HEK293T (cell line): ENCODE measurements at regions not wholly inside any gene's neighbourhood (a gene's known extent, or its start where the extent isn't known, plus 50 kb on each side); places are given as distances from the start of the nearest gene placed in this dataset.

Source experiments
- FOXM1 ChIP-seq: fragments of 450-650 bp; IDR thresholded peaks from 2 replicates; pipeline ENCODE4 v1.6.1; 2017; ENCODE audit warnings: mild to moderate bottlenecking, borderline replicate concordance
- SP1 ChIP-seq: fragments of 450-650 bp; IDR thresholded peaks from 2 replicates; pipeline ENCODE4 v1.6.1; 2017
- TF ChIP-seq, protein P1 (sequence below): fragments of 450-650 bp; IDR thresholded peaks from 2 replicates; pipeline ENCODE4 v1.6.1; 2016

DNA sequence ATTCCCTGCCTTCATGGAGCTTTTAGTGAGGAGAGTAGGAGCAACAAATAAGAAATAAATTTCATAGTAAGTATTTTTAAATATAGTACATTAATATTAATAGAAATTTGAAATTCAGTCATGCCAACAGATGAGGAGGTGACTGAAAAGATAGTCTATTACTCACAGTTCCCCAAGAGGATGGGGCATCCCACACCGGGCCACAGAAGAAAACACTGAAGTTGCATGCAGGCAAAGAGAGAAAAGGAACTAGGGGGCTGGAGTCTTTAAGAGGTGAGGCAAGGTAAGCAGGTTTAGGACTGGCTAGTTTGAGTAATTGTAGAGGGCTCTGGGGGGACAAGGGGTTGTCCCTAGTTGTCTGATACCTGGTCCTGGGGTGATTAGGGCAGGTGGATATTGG, 120.1 kb upstream of the UMPS start:
- no peak for TF ChIP-seq FOXM1
- TF ChIP-seq, protein P1, sequence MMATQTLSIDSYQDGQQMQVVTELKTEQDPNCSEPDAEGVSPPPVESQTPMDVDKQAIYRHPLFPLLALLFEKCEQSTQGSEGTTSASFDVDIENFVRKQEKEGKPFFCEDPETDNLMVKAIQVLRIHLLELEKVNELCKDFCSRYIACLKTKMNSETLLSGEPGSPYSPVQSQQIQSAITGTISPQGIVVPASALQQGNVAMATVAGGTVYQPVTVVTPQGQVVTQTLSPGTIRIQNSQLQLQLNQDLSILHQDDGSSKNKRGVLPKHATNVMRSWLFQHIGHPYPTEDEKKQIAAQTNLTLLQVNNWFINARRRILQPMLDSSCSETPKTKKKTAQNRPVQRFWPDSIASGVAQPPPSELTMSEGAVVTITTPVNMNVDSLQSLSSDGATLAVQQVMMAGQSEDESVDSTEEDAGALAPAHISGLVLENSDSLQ, result no peak
- TF ChIP-seq SP1, result no peak
